ENCODE measurements at regions not wholly inside any gene's neighbourhood (a gene's known extent, or its start where the extent isn't known, plus 50 kb on each side); places are given as distances from the start of the nearest gene placed in this dataset.

DNA sequence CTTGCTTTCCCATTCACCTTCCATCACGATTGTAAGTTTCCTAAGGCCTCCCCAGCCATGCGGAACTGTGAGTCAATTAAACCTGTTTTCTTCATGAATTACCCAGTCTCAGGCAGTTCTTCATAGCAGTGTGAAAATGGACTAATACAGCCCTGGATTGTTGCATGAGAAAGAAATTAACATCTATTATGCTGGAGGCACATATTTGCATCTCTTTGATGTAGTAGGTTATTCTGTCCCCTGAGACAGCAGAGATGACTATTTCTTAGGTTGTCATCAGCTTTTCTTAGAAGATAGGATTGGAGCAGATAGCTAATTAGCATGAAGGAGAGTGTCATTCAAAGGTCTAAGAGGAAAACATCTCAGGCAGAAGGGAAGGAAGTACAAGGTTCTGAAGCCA lies 166.2 kb downstream of the OMA1 start:
- no peak for DNase-seq (ENCODE audit: low read depth)

DNA sequence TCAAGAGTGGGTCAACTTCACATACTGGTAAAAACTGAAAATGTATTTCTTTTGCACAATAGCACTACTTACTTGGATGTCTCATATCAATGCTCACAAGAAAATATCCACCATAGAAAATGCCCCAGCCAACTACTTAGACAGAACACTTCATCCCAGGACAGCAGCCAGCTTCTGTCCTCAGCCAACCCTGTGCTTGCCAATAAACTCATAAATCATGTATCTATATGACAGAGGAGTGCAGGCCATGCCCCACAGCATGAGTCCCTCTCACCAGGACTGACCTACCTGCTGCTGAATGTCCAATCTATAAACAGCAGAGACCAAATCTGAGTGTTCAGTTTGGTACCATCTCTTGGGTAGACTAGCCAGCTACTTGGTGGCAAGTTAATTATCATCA lies 179.3 kb downstream of the OMA1 start:
- DNase-seq (ENCODE audit: low read depth) = no peak

DNA sequence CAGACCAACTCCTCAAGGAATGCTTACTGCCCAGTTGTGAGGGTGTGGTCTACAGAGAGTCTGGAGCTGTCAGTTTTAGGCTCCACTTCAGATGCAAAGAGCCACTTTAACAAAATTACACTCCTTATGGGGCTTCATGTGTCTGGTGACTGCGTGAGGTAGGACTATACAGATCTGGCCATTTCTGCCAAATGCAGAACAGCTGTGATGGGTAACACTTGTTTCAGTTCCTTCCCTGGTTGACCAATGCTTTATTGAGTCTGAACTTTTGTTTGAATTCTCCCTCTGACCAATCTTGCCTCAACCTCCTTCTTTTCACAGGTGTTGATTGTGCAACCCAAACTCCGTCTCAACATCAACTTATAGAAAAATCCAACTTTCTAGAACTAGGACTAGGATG lies 181.2 kb downstream of the OMA1 start:
- no peak for DNase-seq (ENCODE audit: low read depth)

DNA sequence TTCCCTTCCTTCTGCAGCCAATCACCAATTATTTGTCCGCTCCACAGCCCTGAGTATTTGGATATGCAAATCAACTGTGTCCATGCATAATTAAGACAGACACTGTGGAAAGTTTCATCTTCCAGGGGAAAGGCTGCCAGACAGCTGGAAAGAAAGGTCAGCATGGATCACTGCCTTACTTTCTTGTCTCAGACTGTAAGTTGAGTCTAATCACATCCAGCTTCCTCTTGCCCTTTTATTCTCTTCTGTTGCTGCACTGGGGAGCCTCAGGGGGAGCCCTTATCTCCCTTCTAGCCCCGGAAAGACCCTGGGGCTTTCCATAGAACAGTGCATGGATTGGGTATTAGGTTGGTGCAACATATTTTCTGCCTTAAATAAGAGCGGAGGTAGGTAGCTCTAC lies 182.9 kb downstream of the OMA1 start:
- DNase-seq (ENCODE audit: low read depth) = no peak

DNA sequence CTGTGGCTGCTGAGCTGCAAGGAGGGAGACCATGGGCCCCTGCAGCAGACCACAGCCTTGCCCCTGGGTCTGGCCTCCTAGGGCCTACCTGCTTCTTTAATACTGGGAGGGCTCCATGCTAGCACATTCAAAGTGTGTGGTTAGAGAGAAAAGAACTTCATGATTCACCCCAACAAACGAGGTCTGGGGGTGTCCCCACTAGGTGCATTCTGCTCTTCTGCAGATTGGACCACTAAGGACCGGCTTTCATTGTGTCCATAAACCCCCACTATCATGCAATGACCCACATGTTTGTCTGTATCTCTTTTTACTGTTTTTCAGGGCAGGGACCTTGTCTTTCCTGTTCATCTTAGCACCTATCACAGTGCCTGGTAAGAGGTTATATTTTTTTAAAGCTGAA lies 185.4 kb downstream of the OMA1 start:
- DNase-seq (ENCODE audit: low read depth) = no peak

DNA sequence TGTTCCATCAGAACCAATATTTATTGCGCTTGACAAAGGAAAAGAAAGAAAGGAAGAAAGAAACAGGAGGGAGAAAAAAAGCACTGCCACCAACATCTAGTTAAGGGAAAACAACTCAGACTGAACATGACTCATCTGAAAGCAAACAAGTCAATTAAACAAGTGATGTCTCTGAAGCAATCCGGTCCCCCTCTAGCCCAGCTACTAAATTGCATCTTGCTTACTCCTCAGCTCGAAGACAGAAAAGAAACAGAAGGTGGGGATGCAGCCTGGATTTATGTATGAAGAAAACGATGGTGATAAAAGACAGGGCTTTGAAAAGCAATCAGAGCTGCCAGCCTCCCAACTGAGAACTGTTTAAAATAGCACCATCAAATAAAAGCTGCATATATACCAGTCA lies 188.2 kb downstream of the OMA1 start:
- no peak for DNase-seq (ENCODE audit: low read depth)

DNA sequence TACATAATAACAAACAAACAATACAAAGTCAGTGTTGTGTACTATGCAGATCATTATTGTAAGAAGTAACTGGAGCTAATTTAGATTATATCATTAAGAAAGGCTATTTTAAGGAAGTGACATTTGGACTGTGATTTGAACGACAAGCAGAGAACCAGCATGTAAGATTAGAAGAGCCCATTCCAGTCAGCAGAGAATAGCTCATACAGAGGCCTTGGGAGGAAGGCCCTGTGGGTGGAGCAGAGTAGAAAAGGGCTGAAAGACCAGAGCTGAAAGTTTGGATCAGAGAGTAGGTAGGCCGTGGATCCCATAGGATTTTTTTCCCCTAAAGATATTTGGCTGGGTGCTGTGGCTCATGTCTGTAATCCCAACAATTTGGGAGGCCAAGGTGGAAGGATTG lies 190.1 kb downstream of the OMA1 start:
- no peak for DNase-seq (ENCODE audit: low read depth)

DNA sequence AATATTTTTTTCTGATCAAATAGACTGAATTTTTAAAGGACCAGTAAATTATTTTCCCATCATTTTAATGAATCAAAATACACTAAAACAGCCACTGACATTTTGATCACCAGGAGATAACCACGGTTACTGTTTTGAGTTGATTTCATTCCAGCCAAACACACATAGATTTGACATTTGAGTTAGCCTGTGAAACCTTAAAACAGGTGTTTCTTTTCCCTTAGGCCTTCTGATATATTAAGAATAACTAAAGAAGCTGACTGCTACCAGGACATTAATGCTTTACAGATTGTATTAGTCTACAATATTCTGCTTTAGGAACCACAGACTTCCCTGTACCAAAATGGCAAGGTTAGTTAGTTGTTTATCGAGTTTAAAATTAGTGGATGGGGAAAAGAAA lies 193.4 kb downstream of the OMA1 start:
- no peak for DNase-seq (ENCODE audit: low read depth)

DNA sequence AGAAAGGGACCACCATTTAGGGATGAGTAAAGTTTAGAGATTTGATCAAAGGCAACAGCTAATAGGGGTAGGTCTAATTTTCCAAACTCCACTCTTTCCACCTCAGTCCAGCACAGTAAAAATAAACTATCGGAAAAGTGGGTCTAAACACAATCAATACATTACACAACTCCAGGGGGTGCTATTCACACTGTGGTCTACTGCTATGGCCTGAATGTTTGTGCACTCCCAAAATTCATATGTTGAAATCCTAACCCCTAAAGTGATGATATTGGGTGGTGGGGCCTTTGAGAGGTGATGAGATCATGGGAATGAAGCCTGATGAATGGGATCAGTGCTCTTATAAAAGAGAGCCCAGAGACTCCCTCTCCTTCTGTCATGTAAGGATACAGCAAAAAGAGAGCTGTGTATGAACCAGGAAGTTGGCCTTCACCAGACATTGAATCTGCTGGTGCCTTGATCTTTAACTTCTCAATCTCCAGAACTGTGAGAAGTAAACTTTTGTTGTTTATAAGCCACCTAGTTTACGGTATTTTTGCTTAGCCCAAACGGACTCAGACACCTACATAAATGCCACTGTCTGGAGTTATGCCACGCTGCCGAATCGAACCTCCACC lies 193.9 kb downstream of the OMA1 start:
- no peak for DNase-seq (ENCODE audit: low read depth)

DNA sequence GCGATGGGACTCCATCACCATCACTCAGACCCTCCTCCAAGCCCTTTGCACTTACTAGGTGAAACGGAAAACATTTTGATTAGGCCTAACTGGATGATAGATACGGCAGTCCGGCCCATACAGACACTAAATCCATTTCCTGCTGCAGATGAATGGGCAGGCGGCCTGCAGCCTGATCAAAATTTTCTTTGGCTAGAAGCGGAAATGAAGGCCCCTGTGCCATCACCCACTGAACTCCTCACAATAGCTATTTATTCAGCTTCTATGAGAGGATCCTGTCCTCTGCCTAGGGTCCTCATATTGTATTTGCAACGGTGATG lies 200.5 kb downstream of the OMA1 start:
- DNase-seq (ENCODE audit: low read depth) = no peak

DNA sequence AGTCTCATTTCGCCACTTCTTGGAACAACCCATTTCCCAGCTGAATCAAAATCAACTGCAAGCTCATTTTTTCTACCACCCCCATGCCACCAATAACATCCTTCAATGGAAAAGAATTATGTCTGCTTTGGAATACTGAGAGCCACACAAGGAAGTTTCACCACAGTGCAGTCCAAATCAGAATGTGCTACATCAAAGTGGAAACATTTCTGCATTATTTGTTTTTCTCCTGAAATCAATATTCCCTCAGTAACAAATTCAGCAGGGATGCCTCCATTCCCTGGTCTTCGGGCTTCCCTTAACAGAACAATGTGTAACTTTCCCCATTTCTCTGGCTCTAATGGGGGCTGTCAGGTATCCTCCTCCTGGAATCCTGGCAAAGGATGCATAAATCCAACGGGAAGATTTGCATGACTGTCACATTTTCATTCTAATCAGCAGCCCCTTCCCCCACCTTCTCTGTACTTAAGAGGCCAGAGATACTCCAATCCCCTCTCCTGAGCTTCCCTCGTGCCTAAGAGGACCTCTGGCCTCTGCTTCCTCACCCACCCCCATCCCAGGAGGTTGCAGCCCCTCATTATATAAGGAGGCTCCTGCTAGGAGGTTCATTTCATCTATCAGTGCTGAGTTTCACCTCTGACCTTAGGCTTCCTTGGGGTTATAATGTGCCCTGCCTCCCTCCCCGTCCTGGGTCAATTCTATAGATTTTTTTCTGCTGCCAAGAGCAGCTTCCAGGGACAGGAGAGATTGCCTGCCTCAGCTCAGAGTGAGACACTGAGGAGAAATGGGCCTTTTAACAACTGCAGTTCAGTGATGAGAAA lies 201.1 kb downstream of the OMA1 start:
- DNase-seq (ENCODE audit: low read depth) = no peak

DNA sequence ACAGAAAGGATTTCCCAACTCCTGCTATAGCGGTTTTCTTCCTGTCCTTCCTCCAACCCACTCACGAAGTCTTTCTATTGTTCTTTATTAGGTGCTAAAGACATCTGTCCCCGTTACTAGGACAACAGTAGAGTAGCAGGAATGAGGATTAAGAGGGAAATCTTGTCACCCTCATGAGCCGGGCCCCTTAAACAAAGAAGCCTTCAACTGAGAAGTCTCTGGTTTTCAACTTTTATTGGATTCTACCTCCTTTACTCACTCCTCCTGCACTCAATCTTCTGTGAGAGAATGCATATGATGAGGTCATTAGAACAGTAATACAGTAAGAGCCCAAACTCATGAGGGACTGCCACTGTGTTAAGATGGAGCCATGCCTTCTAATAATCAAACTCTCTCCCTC lies 206.3 kb downstream of the OMA1 start:
- no peak for DNase-seq (ENCODE audit: low read depth)

DNA sequence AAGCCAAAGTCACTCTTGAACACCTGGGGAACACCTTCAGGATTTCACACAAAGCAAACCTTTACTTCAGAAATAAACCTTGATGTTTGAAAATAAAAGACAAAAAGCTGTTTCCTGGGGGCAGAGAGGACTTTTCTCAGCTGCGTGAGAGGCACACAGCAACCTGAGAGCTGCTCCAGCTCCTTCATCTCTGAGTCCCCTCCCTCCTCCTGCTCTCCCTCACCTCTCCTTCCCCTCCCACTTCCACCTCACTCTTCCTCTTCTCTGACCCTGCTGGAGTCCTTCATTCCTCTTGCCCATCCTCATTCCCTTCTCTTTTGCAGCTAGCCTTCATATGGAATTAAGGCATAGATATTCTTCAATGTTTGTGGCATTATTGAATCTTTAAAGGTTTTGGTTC lies 208.4 kb downstream of the OMA1 start:
- no peak for DNase-seq (ENCODE audit: low read depth)

DNA sequence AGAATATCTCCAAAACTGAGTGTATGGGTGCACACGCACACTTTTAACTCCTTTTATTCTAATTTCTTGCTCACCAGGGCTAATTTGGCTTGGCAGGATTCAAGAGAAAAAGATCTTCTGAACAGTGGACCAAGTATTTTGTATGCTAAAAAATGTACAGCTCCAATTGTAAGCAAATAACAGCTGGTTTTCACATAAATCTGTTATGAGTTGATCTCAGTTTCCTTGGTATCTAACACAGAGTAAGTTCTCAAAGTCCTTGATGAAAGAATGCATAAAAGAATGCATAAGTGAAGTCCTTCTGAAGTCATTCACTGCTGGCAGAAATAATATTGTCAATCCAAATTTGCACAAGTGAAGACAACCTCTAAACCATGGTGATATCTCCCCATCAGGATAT lies 213.0 kb downstream of the OMA1 start:
- DNase-seq (ENCODE audit: low read depth) = no peak

DNA sequence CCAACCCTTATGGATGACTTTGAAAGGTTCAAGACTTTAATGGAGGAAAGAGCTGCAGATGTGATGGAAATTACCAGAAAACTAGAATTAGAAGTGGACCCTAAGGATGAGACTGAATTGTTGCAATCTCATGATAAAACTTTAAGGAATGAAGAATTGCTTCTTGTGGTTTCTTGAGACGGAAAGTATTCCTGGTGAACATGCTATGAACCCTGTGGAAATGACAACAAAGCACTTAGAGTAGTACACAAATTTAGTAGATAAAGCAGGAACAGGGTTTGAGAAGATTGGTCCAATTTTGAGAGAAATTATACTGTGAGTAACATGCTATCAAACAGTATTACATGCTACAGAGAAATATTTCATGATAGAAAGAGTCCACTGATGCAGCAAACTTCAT lies 215.4 kb downstream of the OMA1 start:
- no peak for DNase-seq (ENCODE audit: low read depth)

DNA sequence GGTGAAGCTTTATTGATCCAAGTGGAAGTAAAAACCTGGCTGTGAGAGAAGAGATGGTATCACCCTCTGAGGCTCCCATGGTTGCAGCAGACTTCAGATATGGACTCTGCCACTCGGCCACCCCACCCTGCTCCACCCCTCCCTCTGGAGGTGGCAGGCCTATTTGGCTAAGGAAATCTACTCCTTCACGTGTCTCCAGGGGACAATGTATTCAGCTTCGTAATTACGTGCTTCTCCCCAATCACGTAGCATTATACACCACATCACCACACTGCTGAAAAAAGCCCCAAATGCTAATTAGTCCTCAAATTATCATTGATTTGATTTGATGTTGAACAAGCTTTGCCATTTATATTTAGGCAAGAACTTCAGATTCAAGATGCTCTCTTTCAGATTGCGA lies 220.7 kb downstream of the OMA1 start:
- DNase-seq (ENCODE audit: low read depth) = no peak

DNA sequence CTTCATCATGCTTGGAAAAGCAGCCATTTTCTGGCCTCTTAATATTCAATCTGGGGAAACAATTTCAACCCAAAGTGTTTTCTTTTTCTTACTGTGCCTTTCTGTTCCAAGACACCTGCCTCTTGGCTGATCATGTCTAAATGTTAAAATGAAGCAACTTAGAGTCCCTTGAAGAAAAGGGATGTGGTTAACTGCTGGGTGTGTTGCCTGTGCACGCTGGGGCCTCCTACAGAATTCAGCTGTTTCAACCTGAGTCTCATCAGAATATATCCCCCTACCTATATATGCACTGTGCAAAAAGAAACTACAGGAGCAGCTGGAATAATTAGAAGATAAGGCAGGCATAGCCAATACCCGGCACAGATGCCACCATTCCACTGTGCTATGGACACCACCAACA lies 222.0 kb downstream of the OMA1 start:
- DNase-seq (ENCODE audit: low read depth) = no peak

DNA sequence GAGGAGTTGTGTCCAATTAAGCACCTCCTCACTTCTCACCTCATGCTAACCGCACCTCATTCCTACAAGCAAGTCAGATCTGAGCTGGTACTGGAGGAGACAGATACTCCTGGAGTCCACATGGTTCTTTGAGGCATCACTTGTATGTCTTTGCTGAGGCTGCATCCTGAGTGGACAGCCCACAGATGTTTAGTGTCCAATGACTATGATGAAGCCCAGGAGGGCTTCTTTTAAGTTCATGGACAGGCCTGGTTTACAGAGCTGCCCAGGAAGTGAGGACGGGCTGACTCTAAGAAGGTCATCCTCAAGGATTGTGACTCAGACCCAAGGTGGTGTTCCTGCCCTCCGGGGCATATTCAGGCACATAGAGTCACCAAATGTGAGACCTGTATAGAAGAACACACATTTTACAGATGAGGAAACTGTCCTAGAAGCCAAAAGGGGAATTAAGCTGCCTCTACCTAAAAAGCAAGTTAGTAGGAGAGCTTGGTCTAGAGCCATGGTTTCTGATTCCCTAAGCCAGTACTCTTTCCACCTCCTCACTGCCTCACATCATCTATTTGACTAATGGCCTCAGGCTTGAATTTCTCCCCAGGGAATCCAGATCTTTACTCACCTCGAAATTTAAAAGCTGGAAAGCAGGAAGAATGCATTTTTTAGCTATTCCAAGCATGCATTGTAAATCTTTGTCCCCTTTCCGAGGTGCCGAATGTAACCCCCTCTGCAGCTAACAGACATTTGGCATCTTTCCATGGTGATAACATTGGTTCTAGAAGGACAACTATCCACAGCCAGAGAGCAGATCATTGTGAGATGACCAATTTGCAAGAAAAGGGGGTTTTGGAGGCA lies 228.1 kb downstream of the OMA1 start:
- no peak for DNase-seq (ENCODE audit: low read depth)

DNA sequence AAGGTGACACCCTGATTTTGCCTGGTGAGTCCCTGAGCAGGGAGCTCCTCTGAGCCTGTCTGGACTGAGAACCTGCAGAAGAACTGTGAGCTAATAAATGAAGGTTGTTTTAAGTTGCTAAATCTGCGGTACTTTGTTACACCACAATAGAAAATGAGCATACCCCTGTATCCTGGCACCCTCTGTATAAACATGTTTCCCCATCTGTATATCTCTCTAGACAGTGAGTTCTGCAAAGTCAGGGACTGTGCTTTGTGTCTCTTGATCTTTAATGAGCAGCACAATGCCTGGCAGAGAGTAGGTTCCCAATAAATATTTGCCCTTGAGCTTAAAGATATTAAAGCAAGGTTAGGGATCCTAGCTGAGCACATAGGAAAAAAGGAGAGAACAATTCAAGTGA lies 228.8 kb downstream of the OMA1 start:
- no peak for DNase-seq (ENCODE audit: low read depth)

DNA sequence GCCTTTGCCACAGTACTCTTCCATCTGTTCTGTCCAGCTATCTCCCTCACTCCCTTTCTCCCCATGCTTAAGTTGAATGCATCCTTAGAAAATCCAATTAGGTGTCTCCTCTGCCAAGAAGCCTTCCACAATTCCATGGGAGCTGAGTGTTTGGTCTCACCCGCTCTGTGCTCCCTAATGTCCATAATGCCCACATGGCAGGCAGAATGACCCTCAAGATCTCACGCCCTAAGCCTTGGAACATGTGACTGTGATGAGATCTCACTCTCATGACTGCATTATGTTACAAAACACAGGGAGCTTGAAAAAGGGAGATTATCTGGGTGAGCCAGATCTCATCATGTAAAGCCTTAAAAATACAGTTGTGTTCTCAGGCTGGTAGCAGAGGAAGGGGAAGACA lies 229.4 kb downstream of the OMA1 start:
- no peak for DNase-seq (ENCODE audit: low read depth)

DNA sequence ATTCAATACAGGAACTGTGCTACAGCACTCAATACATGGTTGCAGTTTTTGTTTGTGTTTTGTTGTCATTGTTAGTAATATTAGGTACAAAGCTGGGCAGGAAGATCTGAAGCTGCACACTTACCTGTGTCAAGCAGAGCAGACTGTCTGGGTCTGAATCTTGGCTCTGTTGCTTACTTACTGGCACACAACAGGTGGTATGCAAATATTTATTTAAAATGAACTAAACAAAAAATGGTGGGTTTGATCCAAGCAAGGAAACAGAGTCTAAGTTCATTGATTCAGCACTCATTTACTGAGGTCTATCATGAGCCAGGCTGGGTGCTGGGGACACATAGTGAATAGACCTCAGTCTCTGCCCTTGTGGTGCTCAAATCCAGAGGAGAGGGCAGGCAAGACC lies 230.4 kb downstream of the OMA1 start:
- DNase-seq (ENCODE audit: low read depth) = no peak

DNA sequence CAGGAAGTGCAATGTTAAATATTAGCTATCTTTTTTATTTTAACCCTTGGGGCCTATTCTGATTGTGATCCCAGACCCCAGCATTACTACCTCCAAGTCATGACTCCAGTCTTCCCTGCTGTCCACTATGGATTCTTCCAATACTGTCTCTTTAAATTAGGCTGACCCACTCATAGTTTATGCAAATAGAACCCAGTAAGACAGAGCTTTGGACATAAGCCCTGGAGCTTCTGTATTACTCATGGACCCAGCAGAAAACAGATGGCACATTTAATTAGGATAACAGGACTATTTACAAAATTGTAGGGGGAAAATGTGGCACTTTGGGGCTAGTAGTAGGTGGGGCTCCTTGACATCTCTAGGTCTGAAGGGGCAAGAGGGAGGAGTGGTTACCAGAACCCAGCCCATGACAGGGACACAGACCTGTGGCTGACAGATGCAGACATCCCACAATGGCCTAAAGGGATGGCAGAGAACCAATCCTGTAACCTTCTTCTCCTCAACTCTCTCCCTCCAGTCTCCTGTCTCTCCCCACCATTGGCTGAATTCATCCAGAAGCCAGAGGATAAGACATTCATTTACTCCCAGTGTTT lies 233.5 kb downstream of the OMA1 start:
- DNase-seq (ENCODE audit: low read depth) = no peak

DNA sequence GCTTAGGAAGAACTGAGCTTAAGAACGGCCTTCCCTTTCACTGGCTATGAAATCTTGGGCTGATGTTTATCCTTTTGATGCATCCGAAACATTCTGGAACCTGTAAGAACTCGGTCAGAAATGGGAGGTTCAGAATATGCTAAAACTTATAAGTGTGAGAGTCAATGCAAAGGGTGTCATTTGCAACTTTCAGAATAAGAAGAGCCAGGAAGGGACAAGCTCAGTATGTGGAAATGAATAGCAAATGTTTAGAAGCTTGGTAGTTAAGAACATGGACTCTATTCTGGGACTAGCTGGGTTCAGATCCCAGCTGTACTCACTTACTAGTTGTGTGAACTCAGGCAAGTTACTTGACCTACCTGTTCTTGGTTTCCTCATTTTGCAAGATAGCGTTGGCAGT lies 234.1 kb downstream of the OMA1 start:
- no peak for DNase-seq (ENCODE audit: low read depth)
